GM19025 (cell line): ENCODE measurements at regions not wholly inside any gene's neighbourhood (a gene's known extent, or its start where the extent isn't known, plus 50 kb on each side); places are given as distances from the start of the nearest gene placed in this dataset.

Experiments used
- ATAC-seq: cut with Tn5 transposase; IDR thresholded peaks from one replicate; pipeline ENCODE4 v1.9.1; 2021; ENCODE audit warnings: mild to moderate bottlenecking, low read depth, moderate library complexity; ENCODE audit not compliant: unreplicated experiment

DNA sequence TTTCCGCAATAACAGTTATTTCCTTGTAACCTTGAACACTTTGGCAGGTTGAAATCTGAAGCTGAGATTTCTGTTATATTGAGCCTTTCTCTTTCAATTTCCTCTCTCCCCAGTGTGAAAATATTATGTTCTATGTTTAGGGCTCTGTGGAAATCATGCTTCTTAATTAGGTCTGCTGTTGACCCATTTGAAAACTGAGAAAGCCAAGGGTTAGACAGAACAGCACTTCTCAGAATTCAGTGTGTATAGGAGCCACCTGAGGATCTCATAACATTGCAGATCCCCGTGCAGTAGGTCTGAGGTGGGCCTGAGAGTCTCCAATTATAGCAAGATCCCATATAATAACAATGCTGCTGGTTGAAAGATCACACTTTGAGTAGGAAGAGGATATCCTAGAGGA, 230.2 kb upstream of the NT5C1B start:
- no peak for ATAC-seq

GRCh38 chr2:18814387-18814786, 225.0 kb upstream of the NT5C1B start:
- no peak for ATAC-seq

- no peak for ATAC-seq
Observed at GRCh38 chr2:18804536-18804935, 215.2 kb upstream of the NT5C1B start.

DNA sequence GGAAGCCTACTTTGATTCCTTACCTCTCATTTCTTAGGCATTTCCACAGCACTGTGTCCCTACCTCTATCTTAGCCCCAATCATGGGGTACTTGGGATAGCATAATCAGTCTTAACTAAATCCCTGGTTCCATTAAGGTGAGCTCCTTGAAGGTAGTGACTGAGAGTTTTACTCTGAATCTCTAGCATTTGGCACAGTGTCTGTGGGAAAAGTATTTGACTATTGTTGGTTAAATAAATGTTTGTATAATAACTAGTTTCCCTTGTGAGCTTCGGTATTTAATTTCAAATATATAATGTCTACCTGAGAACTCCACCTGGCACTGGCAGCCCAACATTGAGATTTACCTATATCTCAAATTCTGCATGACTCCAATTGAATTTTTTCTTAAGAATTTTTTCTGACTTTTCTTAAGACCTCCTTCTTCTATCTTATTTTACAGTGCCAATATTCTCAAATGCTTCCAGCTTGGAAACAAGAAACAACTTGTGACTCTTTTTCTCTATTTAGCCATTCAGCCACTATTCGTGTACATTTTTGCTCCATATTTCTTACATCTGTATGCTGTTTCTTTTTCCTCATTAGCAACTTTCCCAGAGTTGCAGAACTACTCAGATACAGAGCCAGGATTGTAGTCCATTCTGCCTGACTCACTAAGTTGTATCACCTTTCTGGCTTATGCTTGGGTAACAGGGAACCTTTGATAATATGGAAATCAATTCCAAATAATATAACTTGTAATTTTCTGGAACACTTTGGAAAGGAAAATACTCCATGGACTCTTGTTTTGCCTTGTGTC, 214.0 kb upstream of the NT5C1B start:
- ATAC-seq, result no peak

- ATAC-seq, result no peak
Observed at GRCh38 chr2:18800240-18800971, 211.0 kb upstream of the NT5C1B start.

DNA sequence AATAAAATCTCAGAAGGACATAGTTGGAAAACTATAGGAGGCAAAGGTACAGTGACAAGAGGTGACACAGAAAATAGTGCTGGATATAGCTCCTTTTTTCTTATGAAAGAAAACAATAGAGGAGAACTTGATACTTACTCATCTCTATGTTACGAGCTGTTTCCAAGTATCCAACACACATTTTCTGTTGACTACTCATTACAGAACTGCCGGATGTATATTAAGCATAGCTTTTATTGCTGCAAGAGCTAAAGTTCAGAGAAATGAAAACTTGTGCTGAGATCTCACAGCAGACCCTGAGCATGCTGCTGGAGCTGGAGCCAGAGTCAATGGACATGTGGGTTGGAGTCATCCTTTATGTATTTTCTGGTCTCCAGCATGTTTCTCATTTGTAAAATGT, 210.0 kb upstream of the NT5C1B start:
- ATAC-seq, result no peak

DNA sequence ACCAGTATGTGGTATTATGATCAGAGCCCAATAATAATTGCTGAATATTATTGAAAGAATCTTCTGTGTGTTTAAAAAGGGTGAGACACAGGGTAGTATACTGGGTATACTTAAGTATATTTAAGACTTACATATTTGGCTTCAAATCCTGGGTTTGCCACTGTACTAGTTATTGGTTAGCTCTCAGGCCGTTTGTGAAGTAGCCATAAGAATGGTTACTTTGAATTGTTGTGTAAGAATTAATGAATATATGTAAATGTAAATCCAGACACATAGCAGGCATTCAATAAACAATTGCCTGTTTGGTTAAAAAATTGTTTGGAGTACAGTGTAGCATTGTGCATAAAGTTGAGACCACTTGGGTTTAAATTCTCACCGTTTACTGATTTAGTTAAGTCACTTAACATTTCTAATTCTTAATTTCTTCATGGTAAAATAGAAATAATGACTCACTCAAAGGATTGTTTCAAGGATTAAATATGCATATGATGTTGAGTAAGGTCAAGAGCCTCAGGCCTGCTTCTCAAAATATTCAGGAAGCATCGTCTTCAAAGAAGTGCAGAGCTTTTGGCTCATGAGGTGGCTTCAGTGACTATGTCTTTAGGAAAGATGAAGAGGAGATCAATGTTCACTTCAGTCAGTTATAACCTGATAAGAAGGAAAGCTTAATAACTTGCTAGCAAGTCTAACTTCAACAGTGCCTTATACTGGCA, 207.9 kb upstream of the NT5C1B start:
- ATAC-seq, result no peak

DNA sequence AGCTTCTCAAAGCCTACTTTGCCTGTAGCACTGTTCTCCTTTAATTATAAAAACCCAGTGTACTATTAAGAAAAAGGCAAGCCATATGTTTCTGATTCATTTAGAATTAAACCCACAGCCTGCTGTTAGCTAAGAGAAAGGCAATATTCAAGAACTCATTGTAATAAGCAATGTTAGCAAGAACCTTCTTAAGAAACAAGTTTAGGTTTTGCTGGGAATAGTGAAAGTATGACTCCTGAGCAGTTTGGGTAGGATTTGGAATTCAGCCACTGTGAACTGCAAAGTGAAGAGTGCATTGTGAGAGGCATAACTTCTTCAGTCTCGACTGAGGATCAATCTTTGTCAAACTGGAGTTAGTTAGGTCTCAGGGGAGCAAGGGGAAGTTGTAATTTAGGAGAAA, 206.5 kb upstream of the NT5C1B start:
- no peak for ATAC-seq

DNA sequence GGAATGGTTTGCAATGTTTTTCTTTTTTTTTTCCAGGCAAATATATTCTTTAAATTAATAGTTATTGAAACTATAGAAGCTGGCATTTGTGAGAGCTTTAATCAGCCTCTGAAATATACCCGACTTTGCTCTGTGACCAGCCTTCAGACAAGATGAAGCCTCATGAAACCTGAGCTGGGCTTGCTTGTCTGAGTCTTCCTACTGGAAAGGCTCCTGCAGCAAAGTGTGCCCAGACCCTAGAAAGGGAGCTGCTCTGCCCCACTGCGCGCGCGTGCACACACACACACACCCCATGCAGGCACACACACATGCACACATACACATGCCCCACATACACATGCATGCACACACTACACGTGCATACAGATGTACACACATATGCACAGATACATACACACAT, 203.3 kb upstream of the NT5C1B start:
- no peak for ATAC-seq

GRCh38 chr2:18792226-18792629, 202.9 kb upstream of the NT5C1B start:
- no peak for ATAC-seq

- ATAC-seq, result no peak
Observed at GRCh38 chr2:18791172-18791797, 201.9 kb upstream of the NT5C1B start.

DNA sequence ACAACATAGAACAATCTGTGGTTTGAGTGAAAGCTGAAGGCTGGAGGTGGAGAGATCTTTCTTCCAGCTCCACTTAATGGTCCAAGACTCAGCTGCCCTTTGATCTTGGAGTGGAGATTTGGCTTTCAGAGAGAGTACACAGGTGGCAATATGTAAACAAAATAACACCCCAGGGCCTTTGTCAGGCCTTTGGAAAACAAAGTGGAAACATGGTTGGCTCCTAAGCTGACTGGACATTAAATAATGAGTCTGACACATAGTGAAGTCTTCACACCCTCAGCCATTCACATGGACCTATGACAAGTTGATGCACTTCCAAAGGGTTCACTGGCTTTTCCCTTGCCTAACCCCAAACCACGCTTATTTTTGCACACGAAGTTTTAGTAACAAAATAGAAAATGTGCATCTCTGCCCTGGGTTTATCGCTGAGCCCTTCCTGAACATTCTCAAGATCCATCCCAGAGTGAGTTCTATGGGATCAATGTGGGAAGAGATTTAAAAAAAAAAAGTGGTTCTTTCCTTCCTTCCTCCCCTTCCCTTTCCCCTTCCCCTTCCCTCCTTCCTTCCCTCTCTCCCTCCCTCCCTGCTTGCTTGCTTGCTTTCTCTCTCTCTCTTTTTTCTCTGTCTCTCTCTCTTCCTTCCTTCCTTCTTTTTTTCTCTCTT, 201.3 kb upstream of the NT5C1B start:
- ATAC-seq, result no peak

DNA sequence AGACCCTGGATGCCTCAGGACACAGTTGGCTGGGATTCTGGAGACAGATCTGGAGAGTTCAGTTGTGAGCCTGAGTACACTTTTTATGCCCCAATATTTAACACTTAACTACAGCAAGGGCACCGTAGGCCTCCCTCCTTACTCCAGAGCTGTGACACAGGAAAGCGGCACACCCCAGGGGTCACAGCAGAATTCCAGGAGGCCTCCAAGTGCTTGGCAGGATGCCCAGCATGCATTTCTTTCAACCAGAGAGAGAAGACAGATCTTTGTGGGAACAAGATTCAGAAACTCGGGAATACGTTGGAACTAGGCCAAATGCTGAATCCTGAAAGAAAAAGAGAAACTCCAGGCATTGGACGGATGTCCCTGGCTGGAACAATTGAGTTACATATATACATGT, 199.2 kb upstream of the NT5C1B start:
- no peak for ATAC-seq

GRCh38 chr2:18787726-18788125, 198.4 kb upstream of the NT5C1B start:
- no peak for ATAC-seq

GRCh38 chr2:18784245-18784644, 194.9 kb upstream of the NT5C1B start:
- no peak for ATAC-seq

DNA sequence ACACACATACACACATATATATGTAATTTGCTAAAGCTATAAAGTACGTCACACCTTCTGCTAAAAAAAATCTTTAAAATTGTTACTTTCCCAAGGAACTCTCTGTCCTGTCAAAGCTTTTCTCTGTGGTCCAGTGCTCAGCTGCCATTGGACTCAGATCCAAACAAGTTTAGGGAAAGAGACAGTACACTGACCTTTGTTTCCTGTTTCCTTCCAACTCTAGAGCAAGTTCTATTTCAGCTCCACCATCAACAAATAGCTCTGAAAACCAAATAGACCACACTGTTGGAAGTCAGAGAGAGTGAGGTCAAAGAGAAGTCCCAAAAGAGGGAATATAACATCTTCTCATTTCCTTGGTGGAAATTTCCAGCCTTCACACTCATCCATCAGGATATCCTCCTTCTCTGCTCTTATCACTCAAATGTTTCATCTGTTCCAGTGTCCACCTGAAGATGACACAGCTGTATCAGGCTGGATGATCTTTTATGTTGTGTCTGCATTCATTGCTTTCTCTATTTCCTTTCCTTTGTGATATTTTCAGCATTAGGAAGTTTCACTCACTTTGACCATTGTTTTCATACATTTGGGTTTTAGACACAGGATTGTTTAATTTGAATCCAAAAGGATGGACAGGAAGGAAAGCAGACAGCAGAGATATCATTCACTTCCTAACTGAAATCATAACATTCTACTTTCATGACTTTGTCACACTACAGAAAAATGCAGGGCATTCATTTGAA, 192.3 kb upstream of the NT5C1B start:
- ATAC-seq, result no peak

- no peak for ATAC-seq
Observed at GRCh38 chr2:18777250-18777812, 188.0 kb upstream of the NT5C1B start.

GRCh38 chr2:18771212-18771611, 181.8 kb upstream of the NT5C1B start:
- no peak for ATAC-seq

- no peak for ATAC-seq
Observed at GRCh38 chr2:18763338-18763737, 174.0 kb upstream of the NT5C1B start.
